SIG-M5 treated with dmso at 0.1 percent for 504 hours (cell line): ENCODE measurements at regions not wholly inside any gene's neighbourhood (a gene's known extent, or its start where the extent isn't known, plus 50 kb on each side); places are given as distances from the start of the nearest gene placed in this dataset.
"Not testable (repeated sequence)": the region's sequence is repeated elsewhere in the genome, so short reads cannot be mapped to it uniquely, and the experiment has no call there.

Experiments
- DNase-seq: peaks from one replicate; lab custom pipeline; 2025; ENCODE audit not compliant: unreplicated experiment; lab: John Stamatoyannopoulos, UW

- no peak for DNase-seq
Observed at GRCh38 chr1:104018922-104019674, 269.4 kb downstream of the AMY1C start.

DNA sequence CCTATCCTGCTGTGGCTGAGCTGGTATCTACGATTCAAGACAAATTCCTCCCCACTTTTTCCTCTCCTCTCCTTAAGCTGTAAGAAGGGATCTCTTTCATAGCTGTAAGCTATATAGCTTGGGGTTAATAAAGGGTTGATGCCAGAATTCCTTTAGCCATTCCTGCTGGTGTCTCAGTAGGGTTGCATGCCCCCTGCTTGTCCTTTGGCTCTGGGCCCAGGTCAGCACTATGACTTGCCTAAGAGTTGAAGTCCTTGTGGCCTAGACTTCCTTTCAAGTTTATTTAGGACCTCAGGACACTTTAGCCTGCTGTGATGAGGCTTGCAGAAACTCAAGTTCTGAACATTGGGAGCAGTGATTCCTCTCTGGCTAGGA lies 270.0 kb downstream of the AMY1C start:
- no peak for DNase-seq

DNA sequence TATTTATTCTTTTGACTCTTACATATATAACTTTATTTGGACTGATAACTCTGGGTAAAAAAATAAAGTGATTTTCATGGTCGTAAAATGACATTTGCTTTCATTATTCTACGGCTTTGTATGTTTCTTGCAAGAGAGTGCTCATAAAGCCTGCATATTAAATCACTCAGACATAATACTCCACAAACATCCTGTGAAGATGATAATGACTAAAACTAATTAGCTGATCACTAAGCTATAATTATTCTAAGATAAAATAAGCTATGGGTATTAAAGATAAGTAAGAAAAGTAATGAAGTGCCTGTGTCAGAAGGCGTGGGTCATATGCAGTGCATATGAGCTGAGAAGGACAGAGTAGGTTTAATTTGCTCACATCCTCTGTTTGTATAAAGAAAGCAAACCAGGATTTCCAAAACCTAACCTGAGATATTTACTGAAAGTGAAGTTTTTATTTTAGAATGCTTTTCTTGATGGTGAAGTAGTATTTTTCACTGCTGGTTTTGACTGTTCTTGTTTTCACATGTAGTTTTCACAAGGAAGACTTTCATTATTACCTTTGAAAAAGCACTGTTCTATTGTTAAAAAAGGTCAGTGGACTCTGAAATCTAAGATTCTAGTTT lies 278.8 kb downstream of the AMY1C start:
- no peak for DNase-seq

- no peak for DNase-seq
Observed at GRCh38 chr1:104029456-104029970, 279.8 kb downstream of the AMY1C start.

DNA sequence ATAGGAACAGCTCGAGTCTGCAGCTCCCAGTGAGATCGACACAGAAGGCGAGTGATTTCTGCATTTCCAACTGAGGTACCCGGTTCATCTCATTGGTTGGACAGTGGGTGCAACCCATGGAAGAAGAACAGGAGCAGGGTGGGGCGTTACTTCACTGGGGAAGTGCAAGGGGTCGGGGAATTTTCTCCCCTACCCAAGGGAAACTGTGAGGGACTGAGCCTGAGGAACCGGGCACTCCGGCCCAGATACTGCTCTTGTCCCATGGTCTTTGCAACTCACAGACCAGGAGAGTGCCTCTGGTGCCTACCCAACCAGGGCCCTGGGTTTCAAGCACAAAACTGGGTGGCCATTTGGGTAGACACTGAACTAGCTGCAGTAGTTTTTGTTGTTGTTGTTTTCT lies 307.1 kb downstream of the AMY1C start:
- no peak for DNase-seq

DNA sequence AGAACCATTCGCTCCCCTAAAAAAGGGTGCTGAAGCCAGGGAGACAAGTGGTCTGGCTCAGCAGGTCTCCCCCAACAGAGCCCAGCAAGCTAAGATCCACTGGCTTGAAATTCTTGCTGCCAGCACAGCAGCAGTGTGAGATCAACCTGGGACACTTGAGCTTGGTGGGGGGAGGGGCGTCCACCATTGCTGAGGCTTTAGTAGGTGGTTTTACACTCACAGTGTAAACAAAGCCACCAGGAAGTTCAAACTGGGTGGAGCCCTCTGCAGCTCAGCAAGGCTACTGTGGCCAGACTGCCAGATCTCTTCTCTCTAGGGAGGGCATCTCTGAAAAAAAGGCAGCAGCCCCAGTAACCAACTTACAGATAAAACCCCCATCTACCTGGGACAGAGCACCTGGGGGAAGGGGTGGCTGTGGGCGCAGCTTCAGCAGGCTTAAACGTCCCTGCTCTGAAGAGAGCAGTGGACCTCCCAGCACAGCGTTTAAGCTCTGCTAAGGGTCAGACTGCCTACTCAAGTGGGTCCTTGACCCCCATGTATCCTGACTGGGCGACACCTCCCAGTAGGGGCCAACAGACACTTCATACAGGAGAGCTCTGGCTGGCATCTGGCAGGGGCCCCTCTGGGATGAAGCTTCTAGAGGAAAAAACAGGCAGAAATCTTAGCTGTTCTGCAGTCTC lies 307.7 kb downstream of the AMY1C start:
- DNase-seq = not testable (repeated sequence)

- DNase-seq = not testable (repeated sequence)
Observed at GRCh38 chr1:104061637-104062036, 311.9 kb downstream of the AMY1C start.

DNA sequence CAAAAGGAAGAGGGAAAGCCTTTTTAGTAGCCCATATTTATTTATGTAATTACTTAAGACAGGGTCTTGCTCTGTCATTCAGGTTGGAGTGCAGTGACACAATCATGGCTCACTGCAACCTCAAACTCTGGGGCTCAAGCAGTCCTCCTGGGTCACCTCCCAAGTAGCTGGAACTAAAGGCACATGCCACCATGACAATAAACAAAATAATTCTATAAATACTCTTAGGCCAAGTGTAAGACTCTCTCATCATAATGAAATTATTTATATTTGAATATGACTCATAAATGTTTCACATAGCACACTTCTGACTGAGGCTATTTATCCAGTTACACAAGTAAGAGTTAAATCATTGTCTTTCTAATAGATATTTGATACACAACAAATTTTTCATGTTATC lies 314.7 kb downstream of the AMY1C start:
- DNase-seq = no peak

DNA sequence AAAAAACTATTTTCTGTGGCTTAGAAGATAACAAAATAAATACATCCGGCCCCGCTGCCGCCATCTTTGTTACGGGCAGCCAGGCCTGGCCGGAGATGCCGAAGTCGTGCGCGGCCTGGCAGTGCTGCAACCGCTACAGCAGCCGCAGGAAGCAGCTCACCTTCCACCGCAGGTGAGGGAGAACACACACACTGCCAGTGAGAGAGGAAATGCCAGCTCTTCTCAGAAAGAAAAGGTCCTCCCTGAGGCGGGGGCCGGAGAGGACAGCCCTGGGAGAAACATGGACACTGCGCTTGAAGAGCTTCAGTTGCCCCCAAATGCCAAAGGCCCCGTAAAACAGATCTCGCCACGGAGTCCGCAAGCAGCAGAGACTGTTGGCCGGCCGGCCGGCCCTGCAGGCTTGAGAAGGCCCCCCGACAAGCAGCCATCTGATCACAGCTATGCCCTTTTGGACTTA lies 323.2 kb downstream of the AMY1C start:
- no peak for DNase-seq

DNA sequence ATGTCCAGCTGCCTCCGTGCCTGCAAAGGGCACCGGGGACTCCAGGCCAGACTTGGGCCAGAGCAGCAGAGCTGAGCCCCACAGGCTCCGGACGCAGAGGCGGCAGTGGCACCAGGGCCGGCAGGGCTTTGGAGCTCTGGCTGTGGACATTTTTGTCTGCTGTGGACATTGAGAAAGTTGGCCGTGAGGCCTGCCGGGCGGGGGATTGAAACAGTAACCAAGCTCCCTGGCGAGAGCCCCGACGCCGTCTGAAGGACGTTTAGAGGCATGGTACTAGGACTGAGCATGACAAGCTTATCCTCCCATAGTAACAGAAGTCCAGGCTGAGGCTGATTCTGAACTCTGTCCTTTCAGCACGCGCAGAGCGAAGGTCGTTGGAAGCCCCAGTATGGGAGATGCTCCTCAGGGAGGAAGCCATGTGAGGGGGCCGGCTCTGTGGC lies 323.8 kb downstream of the AMY1C start:
- DNase-seq = no peak

GRCh38 chr1:104082221-104082620 lies 332.5 kb downstream of the AMY1C start:
- DNase-seq = no peak

DNA sequence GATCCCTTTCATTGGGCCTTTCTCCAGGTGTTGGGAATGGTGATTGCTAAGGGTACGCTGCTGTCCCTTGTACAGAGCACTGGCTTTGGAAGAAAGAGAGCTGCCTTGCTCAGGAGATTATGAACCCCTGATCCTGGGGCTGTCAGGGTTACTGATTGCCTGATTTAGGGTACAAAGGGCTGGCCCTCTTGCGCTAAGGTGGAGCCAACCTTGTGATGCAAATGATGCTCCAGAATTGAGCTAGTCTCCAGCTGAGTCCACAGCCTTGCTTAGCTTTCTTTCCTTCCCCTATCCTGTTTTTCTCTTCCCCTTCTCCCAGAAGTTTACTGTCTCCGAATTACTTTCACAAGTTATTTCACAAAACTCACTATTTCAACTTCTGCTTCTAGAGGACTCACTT lies 334.7 kb downstream of the AMY1C start:
- DNase-seq = no peak

GRCh38 chr1:104092698-104093097 lies 343.0 kb downstream of the AMY1C start:
- no peak for DNase-seq

- no peak for DNase-seq
Observed at GRCh38 chr1:104098837-104099236, 349.1 kb downstream of the AMY1C start.

- DNase-seq = no peak
Observed at GRCh38 chr1:104100115-104100514, 350.4 kb downstream of the AMY1C start.

GRCh38 chr1:104105465-104105864 lies 355.8 kb downstream of the AMY1C start:
- DNase-seq = no peak

DNA sequence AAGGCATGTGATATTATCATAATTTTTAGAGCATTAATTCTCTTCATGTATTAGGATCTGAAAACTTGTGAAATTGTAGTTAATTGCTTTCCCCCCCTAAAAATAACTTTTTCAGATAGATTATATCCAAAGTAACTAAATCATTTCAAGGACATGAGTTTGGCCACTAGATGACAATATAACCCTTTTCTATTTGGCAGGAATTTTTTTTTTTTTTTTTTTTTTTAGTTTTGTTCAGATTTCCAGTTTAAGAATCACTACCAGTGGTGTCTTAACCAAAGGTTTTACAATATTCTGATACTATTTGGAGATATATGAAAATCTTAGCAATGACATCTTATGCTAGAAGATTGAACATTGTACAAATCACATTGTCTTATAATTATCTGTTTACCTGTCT lies 370.8 kb downstream of the AMY1C start:
- DNase-seq = no peak

DNA sequence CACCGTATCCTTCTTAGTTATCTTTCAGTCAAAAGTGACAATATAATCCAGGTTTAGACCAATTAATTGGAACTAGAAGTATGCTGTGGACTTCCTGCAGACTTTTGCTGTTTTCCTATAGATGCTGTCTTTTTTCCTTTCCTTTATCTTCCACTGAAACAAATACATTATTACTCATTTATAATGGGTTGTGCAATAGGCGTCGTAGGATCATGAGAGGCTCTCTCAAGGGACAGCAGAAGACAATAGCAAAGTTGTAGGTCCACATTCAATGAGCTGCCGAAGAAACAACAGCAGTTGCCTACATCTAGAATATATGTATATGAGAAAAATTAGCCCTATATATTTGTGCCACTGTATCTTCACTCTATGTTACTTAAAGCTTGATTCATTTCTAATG lies 371.6 kb downstream of the AMY1C start:
- no peak for DNase-seq

DNA sequence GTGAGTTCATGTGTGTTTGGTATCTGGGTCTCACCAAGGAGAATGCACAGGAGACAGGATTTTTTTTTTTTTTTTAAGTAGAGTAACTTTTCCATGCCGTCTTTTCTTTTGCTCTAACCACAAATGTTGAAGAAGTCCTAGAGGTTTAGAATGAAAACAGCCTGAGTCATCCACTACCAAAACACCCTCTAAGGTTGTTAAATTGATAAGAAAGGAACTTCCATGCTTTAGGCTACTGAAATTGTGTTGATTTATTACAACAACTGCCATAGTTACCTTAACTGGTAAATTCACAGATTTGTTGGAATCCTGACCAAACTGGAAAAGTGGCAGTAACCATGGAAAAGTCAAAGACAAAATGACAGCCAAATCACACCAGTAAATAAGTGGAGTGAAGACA lies 375.6 kb downstream of the AMY1C start:
- DNase-seq = no peak

DNA sequence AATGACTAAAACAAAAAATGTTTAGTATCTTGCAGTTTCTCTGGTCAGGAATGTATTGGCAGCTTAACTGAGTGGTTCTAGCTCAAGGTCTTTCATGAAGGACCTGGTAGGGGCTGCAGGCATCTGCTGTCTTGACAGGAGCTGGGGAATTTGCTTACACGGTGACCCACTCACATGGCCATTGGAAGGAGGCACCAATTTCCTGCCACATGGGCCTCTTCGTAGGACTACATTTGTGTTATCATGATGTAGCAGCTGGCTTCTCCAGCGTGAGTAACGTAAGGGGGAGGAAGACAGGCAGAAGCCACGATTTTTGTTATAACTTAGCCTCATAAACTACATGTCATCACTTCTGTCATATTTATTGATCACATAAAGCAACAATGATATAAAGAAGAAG lies 376.3 kb downstream of the AMY1C start:
- DNase-seq = no peak

GRCh38 chr1:104132382-104132973 lies 382.8 kb downstream of the AMY1C start:
- peak; percentile 36 for DNase-seq

- DNase-seq = not testable (repeated sequence)
Observed at GRCh38 chr1:104135036-104135435, 385.3 kb downstream of the AMY1C start.
